ENCODE measurements at regions not wholly inside any gene's neighbourhood (a gene's known extent, or its start where the extent isn't known, plus 50 kb on each side); places are given as distances from the start of the nearest gene placed in this dataset.
"Not testable (repeated sequence)": the region's sequence is repeated elsewhere in the genome, so short reads cannot be mapped to it uniquely, and the experiment has no call there.

DNA sequence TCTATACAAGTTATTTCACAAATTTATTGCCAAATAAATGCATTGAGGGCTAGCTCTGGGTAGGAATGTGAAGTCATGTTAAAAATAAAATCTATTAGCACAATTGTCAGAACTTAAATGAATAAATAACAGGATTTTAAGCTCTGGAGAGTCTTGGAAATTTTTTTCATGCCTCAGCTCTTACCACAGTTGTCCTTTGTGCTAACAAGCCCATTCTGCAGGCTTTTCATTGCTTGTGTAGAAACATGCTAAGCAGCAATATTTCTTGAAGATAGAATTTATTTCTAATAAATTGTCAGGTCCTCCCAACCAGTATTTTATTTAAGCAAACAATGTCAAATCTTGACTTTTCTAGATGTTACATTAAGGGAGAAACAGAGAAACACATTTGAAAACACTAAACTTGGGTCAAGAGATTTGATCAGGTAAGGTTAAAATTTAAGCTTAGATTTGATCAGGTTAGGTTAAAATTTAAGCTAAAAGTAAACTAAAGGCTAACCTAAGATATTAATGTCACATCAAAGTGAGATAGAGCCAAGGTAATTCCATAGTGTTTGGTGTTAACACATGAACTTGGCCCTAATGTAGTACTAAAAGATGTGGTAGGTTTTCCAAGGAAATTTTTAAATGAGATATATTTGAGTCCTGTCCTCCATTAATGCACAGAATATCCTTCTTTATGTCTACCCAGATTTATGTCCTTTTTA lies 179.1 kb upstream of the IL1RAPL1 start:
- DNase-seq (ENCODE audit: low read depth): no peak
- no peak overlapping the region for H3K4me3 ChIP-seq (ENCODE audit: low read depth, low read length)
- TF ChIP-seq, protein P1, sequence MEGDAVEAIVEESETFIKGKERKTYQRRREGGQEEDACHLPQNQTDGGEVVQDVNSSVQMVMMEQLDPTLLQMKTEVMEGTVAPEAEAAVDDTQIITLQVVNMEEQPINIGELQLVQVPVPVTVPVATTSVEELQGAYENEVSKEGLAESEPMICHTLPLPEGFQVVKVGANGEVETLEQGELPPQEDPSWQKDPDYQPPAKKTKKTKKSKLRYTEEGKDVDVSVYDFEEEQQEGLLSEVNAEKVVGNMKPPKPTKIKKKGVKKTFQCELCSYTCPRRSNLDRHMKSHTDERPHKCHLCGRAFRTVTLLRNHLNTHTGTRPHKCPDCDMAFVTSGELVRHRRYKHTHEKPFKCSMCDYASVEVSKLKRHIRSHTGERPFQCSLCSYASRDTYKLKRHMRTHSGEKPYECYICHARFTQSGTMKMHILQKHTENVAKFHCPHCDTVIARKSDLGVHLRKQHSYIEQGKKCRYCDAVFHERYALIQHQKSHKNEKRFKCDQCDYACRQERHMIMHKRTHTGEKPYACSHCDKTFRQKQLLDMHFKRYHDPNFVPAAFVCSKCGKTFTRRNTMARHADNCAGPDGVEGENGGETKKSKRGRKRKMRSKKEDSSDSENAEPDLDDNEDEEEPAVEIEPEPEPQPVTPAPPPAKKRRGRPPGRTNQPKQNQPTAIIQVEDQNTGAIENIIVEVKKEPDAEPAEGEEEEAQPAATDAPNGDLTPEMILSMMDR (IDR thresholded peaks at IDR 0.05; ENCODE audit: insufficient read depth, low read length): no peak

DNA sequence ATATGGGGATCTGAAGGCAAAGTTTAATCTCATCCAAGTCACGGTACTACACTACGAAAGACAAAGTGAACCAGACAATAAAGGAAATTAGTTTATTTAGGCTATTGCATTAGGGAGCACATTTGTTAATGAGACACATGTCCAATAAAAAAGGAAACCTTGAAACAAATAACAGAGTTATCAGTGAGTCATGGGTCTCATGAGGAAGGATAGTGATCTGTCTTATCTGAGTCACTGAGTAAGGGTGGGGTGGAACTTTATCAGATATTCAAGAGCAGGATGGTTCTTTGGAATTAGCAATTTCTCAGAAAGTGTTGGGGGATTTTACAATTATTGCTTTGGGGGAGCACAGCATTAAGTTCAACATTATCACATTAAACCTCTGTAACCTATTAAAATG lies 188.9 kb upstream of the IL1RAPL1 start:
- no peak overlapping the region for H3K4me3 ChIP-seq (ENCODE audit: low read depth, low read length)
- TF ChIP-seq, protein P1 (IDR thresholded peaks at IDR 0.05; ENCODE audit: insufficient read depth, low read length): no peak
- DNase-seq (ENCODE audit: low read depth): no peak

DNA sequence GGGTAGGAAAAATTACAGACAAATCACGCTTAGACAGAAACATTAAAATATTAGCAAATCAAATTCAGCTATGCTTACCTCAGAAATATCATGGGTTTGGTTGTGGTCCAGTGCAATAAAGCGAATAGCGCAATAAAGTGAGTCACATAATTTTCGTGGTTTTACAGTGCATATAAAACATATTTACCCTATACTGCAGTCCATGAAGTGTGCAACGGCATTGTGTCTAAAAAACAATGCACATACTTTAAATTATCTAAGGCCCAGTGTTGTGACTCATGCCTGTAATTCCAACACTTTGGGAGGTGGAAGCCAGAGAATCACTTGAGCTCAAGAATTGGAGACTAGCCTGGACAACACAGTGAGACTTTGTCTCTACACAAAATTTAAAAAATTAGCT lies 195.7 kb upstream of the IL1RAPL1 start:
- no peak for DNase-seq (ENCODE audit: low read depth)
- H3K4me3 ChIP-seq (ENCODE audit: low read depth, low read length): no peak overlapping the region
- TF ChIP-seq, protein P1 (IDR thresholded peaks at IDR 0.05; ENCODE audit: insufficient read depth, low read length): no peak

DNA sequence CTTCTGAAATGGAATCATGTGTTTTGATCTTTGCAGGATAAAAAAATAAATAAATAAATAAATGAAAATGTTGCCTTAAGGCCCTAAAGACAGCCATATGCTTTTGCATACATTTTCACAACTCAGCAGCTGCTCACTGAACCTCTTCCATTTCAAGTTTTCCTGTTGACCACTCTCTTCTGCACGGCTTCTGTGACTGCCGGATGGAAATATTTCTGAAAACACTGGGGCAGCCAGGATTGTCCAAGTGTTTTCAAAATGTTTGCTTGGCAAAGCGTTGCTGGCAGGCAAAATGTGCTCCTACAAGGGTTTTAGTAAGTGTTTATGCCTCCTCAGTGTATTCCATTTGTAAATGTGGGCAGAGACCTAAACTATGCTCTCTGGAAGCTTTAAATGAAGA lies 208.1 kb upstream of the IL1RAPL1 start:
- TF ChIP-seq, protein P1 (IDR thresholded peaks at IDR 0.05; ENCODE audit: insufficient read depth, low read length): no peak
- H3K4me3 ChIP-seq (ENCODE audit: low read depth, low read length): no peak overlapping the region
- no peak for DNase-seq (ENCODE audit: low read depth)

DNA sequence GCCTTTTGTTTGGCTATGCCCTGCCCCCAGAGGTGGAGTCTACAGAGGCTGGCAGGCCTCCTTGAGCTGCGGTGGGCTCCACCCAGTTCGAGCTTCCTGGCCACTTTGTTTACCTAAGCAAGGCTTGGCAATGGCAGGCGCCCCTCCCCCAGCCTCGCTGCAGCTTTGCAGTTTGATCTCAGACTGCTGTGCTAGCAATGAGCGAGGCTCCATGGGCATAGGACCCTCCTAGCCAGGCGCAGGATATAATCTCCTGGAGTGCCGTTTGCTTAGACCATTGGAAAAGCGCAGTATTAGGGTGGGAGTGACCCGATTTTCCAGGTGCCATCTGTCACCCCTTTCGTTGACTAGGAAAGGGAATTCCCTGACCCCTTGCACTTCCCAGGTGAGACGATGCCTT lies 219.6 kb upstream of the IL1RAPL1 start:
- not testable (repeated sequence) for H3K4me3 ChIP-seq (ENCODE audit: low read depth, low read length); DNase-seq (ENCODE audit: low read depth)

DNA sequence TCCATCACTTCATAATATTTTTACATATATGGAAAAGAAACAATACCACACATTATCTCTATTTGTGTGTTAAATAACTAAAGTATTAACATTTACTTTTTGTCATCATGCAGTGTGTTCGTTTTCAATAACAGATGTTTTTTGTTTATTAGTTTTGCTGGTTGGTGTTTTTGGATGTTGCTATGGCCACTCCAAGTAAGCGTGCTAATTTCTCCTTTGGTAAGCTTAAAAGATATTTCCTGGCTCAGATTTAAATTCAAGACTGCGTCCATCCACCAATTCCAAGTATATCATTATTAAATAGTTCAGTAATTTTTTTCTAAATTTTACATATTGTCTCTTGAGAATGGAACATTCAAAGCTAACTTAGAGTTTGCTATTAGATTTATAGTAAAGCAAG lies 235.4 kb upstream of the IL1RAPL1 start:
- no peak for DNase-seq (ENCODE audit: low read depth)

DNA sequence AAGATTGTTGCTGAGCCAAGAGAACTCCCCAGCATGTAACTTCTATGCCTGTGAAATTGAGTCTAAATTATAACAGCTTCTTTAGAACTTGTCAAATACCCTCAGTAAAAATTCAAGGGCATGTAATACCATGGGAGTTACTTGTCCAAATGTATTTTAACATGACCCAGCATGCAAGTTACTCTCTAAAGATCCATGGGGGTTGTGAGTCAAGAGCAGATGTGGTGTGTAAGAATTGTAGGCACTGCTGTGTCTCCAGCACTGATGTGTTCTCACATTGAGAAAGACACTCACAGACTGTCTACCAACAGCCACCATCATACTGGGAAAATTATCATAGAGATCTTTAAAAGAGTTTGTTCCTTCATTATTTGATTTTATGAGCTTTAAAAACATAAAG lies 237.4 kb upstream of the IL1RAPL1 start:
- no peak for DNase-seq (ENCODE audit: low read depth)
- TF ChIP-seq, protein P1 (IDR thresholded peaks at IDR 0.05; ENCODE audit: insufficient read depth, low read length): no peak
- H3K4me3 ChIP-seq (ENCODE audit: low read depth, low read length): no peak overlapping the region

More for the DNA sequence above, 235.4 kb upstream of the IL1RAPL1 start:
- TF ChIP-seq, protein P1 (IDR thresholded peaks at IDR 0.05; ENCODE audit: insufficient read depth, low read length): no peak
- no peak overlapping the region for H3K4me3 ChIP-seq (ENCODE audit: low read depth, low read length)
